HG02610 (cell line): ENCODE measurements at regions not wholly inside any gene's neighbourhood (a gene's known extent, or its start where the extent isn't known, plus 50 kb on each side); places are given as distances from the start of the nearest gene placed in this dataset.

Experiments
- ATAC-seq: cut with Tn5 transposase; IDR thresholded peaks from one replicate; pipeline ENCODE4 v1.9.1; 2021; ENCODE audit warnings: mild to moderate bottlenecking, moderate library complexity; ENCODE audit not compliant: unreplicated experiment

- no peak for ATAC-seq
Measured at GRCh38 chr10:53749439-53749838, 976.9 kb upstream of the MBL2 start.

GRCh38 chr10:53748319-53748718 is 975.7 kb upstream of the MBL2 start:
- no peak for ATAC-seq

GRCh38 chr10:53744746-53745145 is 972.2 kb upstream of the MBL2 start:
- ATAC-seq, result no peak

GRCh38 chr10:53744176-53744575 is 971.6 kb upstream of the MBL2 start:
- ATAC-seq, result no peak

- no peak for ATAC-seq
Measured at GRCh38 chr10:53737132-53737531, 964.5 kb upstream of the MBL2 start.

- ATAC-seq, result no peak
Measured at GRCh38 chr10:53726921-53727320, 954.3 kb upstream of the MBL2 start.

GRCh38 chr10:53724581-53724980 is 952.0 kb upstream of the MBL2 start:
- ATAC-seq, result no peak

- no peak for ATAC-seq
Measured at GRCh38 chr10:53719658-53720057, 947.1 kb upstream of the MBL2 start.

GRCh38 chr10:53716156-53716555 is 943.6 kb upstream of the MBL2 start:
- ATAC-seq, result no peak

- ATAC-seq, result no peak
Measured at GRCh38 chr10:53713431-53713830, 940.8 kb upstream of the MBL2 start.

- no peak for ATAC-seq
Measured at GRCh38 chr10:53702489-53702888, 929.9 kb upstream of the MBL2 start.

- no peak for ATAC-seq
Measured at GRCh38 chr10:53701213-53701612, 928.6 kb upstream of the MBL2 start.

GRCh38 chr10:53700278-53700677 is 927.7 kb upstream of the MBL2 start:
- ATAC-seq, result no peak

GRCh38 chr10:53699684-53700083 is 927.1 kb upstream of the MBL2 start:
- no peak for ATAC-seq

- ATAC-seq, result no peak
Measured at GRCh38 chr10:53699231-53699630, 926.6 kb upstream of the MBL2 start.

- no peak for ATAC-seq
Measured at GRCh38 chr10:53697038-53697437, 924.5 kb upstream of the MBL2 start.

- no peak for ATAC-seq
Measured at GRCh38 chr10:53690524-53691240, 918.1 kb upstream of the MBL2 start.

- no peak for ATAC-seq
Measured at GRCh38 chr10:53687800-53688199, 915.2 kb upstream of the MBL2 start.

GRCh38 chr10:53682885-53683284 is 910.3 kb upstream of the MBL2 start:
- no peak for ATAC-seq

GRCh38 chr10:53682458-53682857 is 909.9 kb upstream of the MBL2 start:
- no peak for ATAC-seq

- no peak for ATAC-seq
Measured at GRCh38 chr10:53679666-53680065, 907.1 kb upstream of the MBL2 start.

- no peak for ATAC-seq
Measured at GRCh38 chr10:53675177-53675576, 902.6 kb upstream of the MBL2 start.

GRCh38 chr10:53667063-53667462 is 894.5 kb upstream of the MBL2 start:
- ATAC-seq, result no peak
